ENCODE measurements at regions not wholly inside any gene's neighbourhood (a gene's known extent, or its start where the extent isn't known, plus 50 kb on each side); places are given as distances from the start of the nearest gene placed in this dataset.

GRCh38 chr6:74879976-74880375 lies 325.9 kb downstream of the COL12A1 start:
- no peak for DNase-seq (ENCODE audit: low spot score)

GRCh38 chr6:74879234-74879633 lies 326.6 kb downstream of the COL12A1 start:
- DNase-seq (ENCODE audit: low spot score) = peak; percentile 44

DNA sequence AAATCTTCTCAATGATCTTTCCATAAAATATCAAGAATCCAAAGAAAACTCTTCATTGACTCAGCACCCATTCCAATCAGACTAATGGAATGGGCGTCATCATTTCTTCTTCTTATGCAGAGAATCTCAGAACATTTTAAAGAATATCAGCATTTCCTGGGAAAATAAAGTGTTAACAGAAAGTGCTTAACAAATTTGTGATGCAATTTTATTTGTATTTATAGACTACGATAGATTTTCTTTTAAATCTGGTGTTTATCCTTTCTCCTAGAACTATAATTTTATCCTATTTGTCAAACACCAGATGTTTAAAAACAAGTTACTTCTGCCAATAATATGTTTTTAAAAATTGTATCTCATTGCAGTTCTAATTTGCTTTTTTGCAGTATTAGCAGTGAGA lies 330.7 kb downstream of the COL12A1 start:
- DNase-seq (ENCODE audit: low spot score) = no peak

GRCh38 chr6:74872754-74873476 lies 332.9 kb downstream of the COL12A1 start:
- DNase-seq (ENCODE audit: low spot score) = peak; percentile 73

- DNase-seq (ENCODE audit: low spot score) = peak; percentile 78
Observed at GRCh38 chr6:74871757-74872156, 334.1 kb downstream of the COL12A1 start.

- DNase-seq (ENCODE audit: low spot score) = peak; percentile 66
Observed at GRCh38 chr6:74870403-74870802, 335.4 kb downstream of the COL12A1 start.

DNA sequence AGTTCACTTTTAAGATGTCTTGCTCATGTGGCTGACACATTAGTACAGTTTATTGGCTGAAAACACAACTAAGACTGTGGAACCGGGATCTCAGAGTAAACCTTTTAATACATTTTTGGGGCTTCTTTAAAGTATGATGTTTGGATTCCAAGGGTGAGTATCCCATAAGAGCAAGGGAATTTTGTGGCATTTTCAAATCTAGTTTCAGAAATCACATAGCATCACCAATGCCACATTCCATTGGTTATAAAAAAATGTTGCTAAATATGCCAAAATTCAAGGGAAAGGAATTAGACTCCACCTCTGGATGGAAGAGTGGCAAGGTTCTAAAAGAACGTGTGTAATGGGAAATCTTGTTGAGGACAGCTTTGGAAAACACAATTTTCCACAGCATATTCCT lies 338.6 kb downstream of the COL12A1 start:
- DNase-seq (ENCODE audit: low spot score) = no peak

DNA sequence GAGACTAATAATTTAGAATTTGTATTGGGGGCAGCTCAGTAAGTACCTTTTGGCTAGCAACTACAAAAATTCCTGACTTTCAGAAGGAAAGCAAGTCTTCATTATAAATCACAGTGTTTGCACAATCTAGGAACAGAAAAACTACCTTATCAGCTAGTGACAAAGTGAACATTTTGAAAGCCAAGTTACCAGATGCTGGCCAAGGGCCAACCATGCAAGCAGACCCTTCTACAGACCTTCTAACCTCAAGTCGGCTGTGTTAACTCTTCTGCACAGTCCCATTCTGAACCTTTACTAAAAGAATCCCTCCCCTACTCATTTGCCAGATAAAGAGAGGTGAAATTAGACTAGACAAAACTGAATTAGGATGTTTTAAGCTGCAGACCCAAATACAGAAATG lies 341.9 kb downstream of the COL12A1 start:
- DNase-seq (ENCODE audit: low spot score) = no peak

GRCh38 chr6:74860456-74860855 lies 345.4 kb downstream of the COL12A1 start:
- no peak for DNase-seq (ENCODE audit: low spot score)

DNA sequence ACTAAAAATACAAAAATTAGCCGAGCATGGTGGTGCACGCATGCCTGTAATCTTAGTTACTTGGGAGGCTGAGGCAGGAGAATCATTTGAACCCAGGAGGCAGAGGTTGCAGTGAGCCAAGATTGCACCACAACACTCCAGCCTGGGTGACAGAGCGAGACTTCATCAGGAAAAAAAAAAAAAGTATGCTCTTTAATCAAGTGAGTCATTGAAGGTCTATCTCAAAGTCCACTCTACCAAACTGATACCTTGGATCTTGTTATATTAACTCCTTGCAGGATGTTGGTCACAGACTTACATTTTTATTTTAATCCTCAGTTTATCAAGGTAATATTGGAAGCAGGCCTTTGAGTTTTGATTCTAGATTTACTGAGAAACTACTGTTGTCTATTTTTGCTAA lies 348.7 kb downstream of the COL12A1 start:
- peak; percentile 17 for DNase-seq (ENCODE audit: low spot score)

GRCh38 chr6:74853991-74854390 lies 351.9 kb downstream of the COL12A1 start:
- DNase-seq (ENCODE audit: low spot score) = no peak

DNA sequence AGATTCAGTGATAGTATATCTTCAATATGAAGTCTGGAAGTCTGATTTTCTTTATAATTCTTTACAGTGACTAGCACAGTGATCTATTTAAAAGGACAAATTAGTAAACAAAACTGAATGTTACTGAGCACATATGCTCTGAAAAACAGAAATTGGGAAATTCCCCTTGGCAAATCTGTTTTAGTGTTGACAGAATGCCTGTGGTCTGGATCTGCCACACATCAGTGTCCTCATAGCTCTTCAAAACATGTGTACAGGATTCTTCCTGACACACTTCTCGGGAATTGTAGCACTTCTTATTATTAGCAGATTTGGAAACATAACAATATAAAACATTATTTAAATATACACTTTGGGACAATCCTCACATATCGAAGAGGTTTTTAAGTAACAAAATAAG lies 354.3 kb downstream of the COL12A1 start:
- peak; percentile 19 for DNase-seq (ENCODE audit: low spot score)

GRCh38 chr6:74840953-74841352 lies 364.9 kb downstream of the COL12A1 start:
- no peak for DNase-seq (ENCODE audit: low spot score)

DNA sequence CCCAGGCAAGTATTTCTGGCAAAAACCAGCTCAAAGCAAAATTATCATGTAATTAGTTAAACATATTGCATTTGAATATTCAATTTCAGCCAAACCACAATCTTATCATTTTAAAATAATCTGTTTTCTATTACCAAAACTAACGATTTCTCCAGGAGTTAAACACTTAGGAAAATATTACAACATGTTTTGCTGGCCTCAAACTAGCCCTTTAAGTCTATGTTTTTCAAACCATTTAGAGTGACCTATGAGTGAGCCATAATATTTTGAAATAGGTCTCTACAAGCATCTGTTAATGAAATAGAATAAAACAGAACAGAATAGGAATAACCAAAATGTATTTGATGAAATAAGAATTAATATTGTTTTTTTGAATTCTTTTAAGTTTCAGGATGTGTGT lies 370.9 kb downstream of the COL12A1 start:
- no peak for DNase-seq (ENCODE audit: low spot score)

GRCh38 chr6:74826263-74826662 lies 379.6 kb downstream of the COL12A1 start:
- DNase-seq (ENCODE audit: low spot score) = no peak

DNA sequence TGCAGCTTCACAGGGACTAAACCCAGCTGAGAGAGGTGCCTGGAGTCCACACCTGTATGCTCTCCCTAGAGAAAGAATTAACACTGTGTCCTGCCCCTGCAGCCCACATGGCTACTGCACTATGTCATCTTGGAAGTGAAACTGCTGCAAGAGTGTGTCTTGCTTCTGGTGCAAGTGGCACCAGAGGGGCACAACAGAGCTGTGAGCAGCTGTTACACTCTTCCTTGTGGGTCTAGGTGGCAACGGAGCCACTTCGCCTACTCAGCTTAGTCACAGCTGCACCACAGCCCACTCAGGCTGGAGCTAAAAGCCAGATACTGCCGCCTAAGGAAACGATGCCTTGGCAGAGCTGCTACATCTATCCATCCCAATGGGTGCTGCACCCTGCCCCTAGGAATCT lies 391.4 kb downstream of the COL12A1 start:
- no peak for DNase-seq (ENCODE audit: low spot score)

DNA sequence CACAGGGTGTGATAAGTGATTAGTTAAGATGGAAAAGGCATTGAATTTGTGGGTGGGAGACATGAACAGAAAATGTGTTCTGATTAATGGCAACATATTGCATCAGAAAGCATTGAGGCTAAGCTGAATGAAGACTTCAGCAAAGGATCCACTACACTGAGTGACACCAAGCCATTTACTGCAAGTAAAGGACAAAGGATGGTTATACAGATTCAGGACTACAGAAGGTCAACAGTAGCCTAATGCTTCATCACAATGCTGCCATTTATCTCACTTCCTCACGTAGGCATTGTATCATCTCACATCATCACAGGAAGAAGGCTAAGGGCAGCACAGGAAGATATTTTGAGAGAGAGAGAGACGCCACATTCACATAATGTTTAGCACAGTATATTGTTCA lies 398.2 kb downstream of the COL12A1 start:
- DNase-seq (ENCODE audit: low spot score) = no peak

- DNase-seq (ENCODE audit: low spot score) = no peak
Observed at GRCh38 chr6:74805916-74806696, 399.7 kb downstream of the COL12A1 start.

GRCh38 chr6:74798302-74798701 lies 407.6 kb downstream of the COL12A1 start:
- no peak for DNase-seq (ENCODE audit: low spot score)

GRCh38 chr6:74785236-74785635 lies 420.6 kb downstream of the COL12A1 start:
- no peak for DNase-seq (ENCODE audit: low spot score)

DNA sequence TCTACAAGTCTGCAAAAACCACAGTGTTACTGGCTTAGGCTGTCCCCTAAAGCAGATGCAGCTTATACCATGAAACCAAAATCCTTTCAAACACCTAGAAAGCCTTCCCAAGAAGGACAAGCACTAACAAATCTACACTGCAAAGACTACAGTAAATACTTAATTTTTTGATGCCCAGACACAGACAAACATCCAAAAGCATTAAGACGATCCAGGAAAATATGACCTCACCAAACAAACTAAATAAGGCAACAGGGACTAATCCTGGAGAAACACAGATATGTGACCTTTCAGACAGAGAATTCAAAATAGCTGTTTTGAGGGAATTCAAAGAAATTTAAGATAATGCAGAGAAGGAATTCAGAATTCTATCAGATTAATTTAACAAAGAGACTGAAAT lies 423.5 kb downstream of the COL12A1 start:
- DNase-seq (ENCODE audit: low spot score) = no peak

- DNase-seq (ENCODE audit: low spot score) = no peak
Observed at GRCh38 chr6:74780831-74781230, 425.0 kb downstream of the COL12A1 start.

DNA sequence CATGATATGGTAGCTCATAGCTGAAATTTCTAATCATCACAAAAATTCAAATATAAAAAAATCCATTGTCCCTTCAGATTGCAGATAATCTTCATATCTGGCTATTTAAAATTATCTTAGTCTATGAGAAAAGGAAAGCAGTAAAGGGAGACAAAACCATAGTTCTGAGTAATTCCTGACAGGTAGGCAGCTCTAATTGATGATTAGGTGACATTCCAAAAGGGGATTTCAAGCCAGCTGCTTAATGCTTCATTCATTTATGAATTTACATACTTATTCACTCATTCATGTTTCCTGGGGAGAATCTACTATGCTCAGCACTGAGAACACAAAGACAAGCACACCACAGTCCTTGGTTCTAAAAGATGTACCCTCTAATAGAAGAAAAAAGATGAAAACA lies 437.1 kb downstream of the COL12A1 start:
- no peak for DNase-seq (ENCODE audit: low spot score)

DNA sequence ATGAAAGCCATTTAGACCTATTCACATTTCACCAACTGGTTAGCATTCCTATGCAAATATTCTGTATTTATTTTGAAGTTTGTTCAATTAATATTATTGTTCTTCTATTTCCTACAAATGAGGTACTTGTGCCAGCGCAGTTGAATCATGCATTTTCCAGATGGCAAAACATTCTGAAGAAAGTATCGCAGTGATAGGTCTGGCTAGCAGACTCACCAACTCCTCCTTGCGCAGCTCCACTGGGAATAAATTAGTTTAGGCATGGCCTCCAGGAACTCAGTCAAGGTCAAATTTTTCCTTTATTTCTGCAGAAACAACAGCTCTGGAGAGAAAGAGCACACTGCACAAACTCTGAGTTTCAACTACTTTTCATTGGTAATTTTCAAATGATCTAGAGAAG lies 437.7 kb downstream of the COL12A1 start:
- DNase-seq (ENCODE audit: low spot score) = no peak
